Mesendoderm (in vitro differentiated cells): ENCODE measurements at regions not wholly inside any gene's neighbourhood (a gene's known extent, or its start where the extent isn't known, plus 50 kb on each side); places are given as distances from the start of the nearest gene placed in this dataset.

Experiments used
- DNase-seq: peaks from one replicate; pipeline ENCODE4 v3.0.0; 2013
- H2AK5ac ChIP-seq: 2 replicates; pipeline ENCODE4 v1.6.1; 2013; ENCODE audit warnings: low read length, inconsistent platforms
- H2BK120ac ChIP-seq: 2 replicates; pipeline ENCODE4 v1.6.1; 2013; ENCODE audit warnings: low read depth, mild to moderate bottlenecking, low read length, moderate library complexity, mixed read lengths
- H2BK15ac ChIP-seq: replicated peaks from 2 replicates; pipeline ENCODE4 v1.6.1; 2013; ENCODE audit warnings: low read depth, mild to moderate bottlenecking, moderate library complexity
- H2BK5ac ChIP-seq: 2 replicates; pipeline ENCODE4 v1.6.1; 2013; ENCODE audit warnings: low read length, inconsistent platforms
- H3K18ac ChIP-seq: 2 replicates; pipeline ENCODE4 v1.6.1; 2013; ENCODE audit warnings: mild to moderate bottlenecking, low read length, mixed read lengths
- H3K23ac ChIP-seq: one replicate; pipeline ENCODE4 v1.6.1; 2013; ENCODE audit warnings: low read length
- H3K27ac ChIP-seq: 2 replicates; pipeline ENCODE4 v1.5.1; 2013; ENCODE audit warnings: low read depth, mild to moderate bottlenecking, inconsistent platforms, low read length, moderate library complexity
- H3K27me3 ChIP-seq: 2 replicates; pipeline ENCODE4 v1.6.1; 2013; ENCODE audit warnings: low read length, control low read depth, mild to moderate bottlenecking, inconsistent platforms; ENCODE audit not compliant: insufficient read depth, poor library complexity
- H3K36me3 ChIP-seq: 2 replicates; pipeline ENCODE4 v1.6.1; 2013; ENCODE audit warnings: low read length, inconsistent platforms; ENCODE audit not compliant: control insufficient read depth, insufficient read depth
- H3K4ac ChIP-seq: one replicate; pipeline ENCODE4 v1.6.1; 2013; ENCODE audit warnings: low read depth, mild to moderate bottlenecking, low read length, moderate library complexity
- H3K4me1 ChIP-seq: 2 replicates; pipeline ENCODE4 v1.6.1; 2013; ENCODE audit warnings: low read depth, low read length, inconsistent platforms; ENCODE audit not compliant: control insufficient read depth
- H3K4me2 ChIP-seq: 2 replicates; pipeline ENCODE4 v1.6.1; 2013; ENCODE audit warnings: low read length
- H3K4me3 ChIP-seq: 2 replicates; pipeline ENCODE4 v1.5.1; 2013; ENCODE audit warnings: mild to moderate bottlenecking, low read length
- H3K56ac ChIP-seq: one replicate; pipeline ENCODE4 v1.6.1; 2013; ENCODE audit warnings: low read length
- H3K79me1 ChIP-seq: 2 replicates; pipeline ENCODE4 v1.6.1; 2013; ENCODE audit warnings: low read length, inconsistent platforms
- H3K79me2 ChIP-seq: 2 replicates; pipeline ENCODE4 v1.6.1; 2013; ENCODE audit warnings: mild to moderate bottlenecking, low read length; ENCODE audit not compliant: control insufficient read depth, insufficient read depth
- H3K9ac ChIP-seq: 2 replicates; pipeline ENCODE4 v1.6.1; 2013; ENCODE audit warnings: low read length, inconsistent platforms
- H4K5ac ChIP-seq: one replicate; pipeline ENCODE4 v1.6.1; 2013; ENCODE audit warnings: low read length
- H4K8ac ChIP-seq: one replicate; pipeline ENCODE4 v1.6.1; 2013; ENCODE audit warnings: low read depth, mild to moderate bottlenecking, control low read depth, low read length, moderate library complexity
- WGBS: extraction: QIAGEN DNeasy Blood & Tissue Kit; methylation state at CpG from one replicate; pipeline ENCODE4 v1.1.7; 2013; ENCODE audit warnings: low lambda C conversion rate, missing lambda C conversion rate; ENCODE audit not compliant: insufficient coverage; ENCODE audit errors: extremely low coverage; 5-methylcytosine and 5-hydroxymethylcytosine counted together

GRCh38 chr3:1037631-1038030, 55.2 kb upstream of the CNTN6 start:
- Histone ChIP-seq H3K27ac (no peak overlapping the region), H2BK15ac (no peak overlapping the region), H3K56ac (no peak overlapping the region), H3K79me2 (no peaks in the 10 kb centered on the region), H3K27me3 (no peaks in the 10 kb centered on the region), H3K9ac (no peak overlapping the region), H3K23ac (no peak overlapping the region), H4K8ac (no peak overlapping the region), H4K5ac (no peak overlapping the region), H3K4me2 (no peak overlapping the region), H3K18ac (no peak overlapping the region), H3K79me1 (no peaks in the 10 kb centered on the region), H3K36me3 (no peaks in the 10 kb centered on the region), H2BK120ac (no peak overlapping the region), H2AK5ac (no peak overlapping the region), H3K4me1 (no peaks in the 10 kb centered on the region), H3K4ac (no peak overlapping the region), H3K4me3 (no peak overlapping the region), H2BK5ac (no peak overlapping the region)
- DNase-seq, result no peak
- WGBS, result 100% methylated on average over 2 of the region's 5 CpGs
